Skeletal muscle satellite cell (primary cell): ENCODE measurements at regions not wholly inside any gene's neighbourhood (a gene's known extent, or its start where the extent isn't known, plus 50 kb on each side); places are given as distances from the start of the nearest gene placed in this dataset.

Experiments
- H3K27me3 ChIP-seq: 2 replicates; pipeline ENCODE4 v1.7.0; 2013; ENCODE audit warnings: low read length; ENCODE audit not compliant: control insufficient read depth, insufficient read depth
- H3K36me3 ChIP-seq: 2 replicates; pipeline ENCODE4 v1.7.0; 2013; ENCODE audit warnings: mild to moderate bottlenecking, control low read depth, low read length; ENCODE audit not compliant: insufficient read depth
- H3K4me1 ChIP-seq: 2 replicates; pipeline ENCODE4 v1.7.0; 2013; ENCODE audit warnings: low read length; ENCODE audit not compliant: control insufficient read depth, insufficient read depth
- H3K4me2 ChIP-seq: 2 replicates; pipeline ENCODE4 v1.7.0; 2013; ENCODE audit warnings: mild to moderate bottlenecking, low read length
- H3K4me3 ChIP-seq: 2 replicates; pipeline ENCODE4 v1.7.0; 2013; ENCODE audit warnings: low read length
- H3K9ac ChIP-seq: 2 replicates; pipeline ENCODE4 v1.7.0; 2013; ENCODE audit warnings: mild to moderate bottlenecking, low read depth, low read length, moderate library complexity
- H3K9me3 ChIP-seq: replicated peaks from 2 replicates; pipeline ENCODE4 v1.7.0; 2013; ENCODE audit warnings: mild to moderate bottlenecking, control low read depth, low read length

- no peak overlapping the region for H3K4me3 ChIP-seq
- no peaks in the 10 kb centered on the region for H3K4me1 ChIP-seq
- H3K36me3 ChIP-seq, result no peaks in the 10 kb centered on the region
- H3K9me3 ChIP-seq, result peaks cover 4% of the 10 kb centered on the region
- no peaks in the 10 kb centered on the region for H3K27me3 ChIP-seq
- H3K9ac ChIP-seq, result no peak overlapping the region
- H3K4me2 ChIP-seq, result no peak overlapping the region
These were observed 284.0 kb downstream of the DRD1 start for GRCh38 chr5:175159956-175160355.

- H3K9me3 ChIP-seq, result peaks cover 5% of the 10 kb centered on the region
- no peak overlapping the region for H3K4me3 ChIP-seq
- no peaks in the 10 kb centered on the region for H3K36me3 ChIP-seq
- no peaks in the 10 kb centered on the region for H3K4me1 ChIP-seq
- H3K27me3 ChIP-seq, result no peaks in the 10 kb centered on the region
- no peak overlapping the region for H3K4me2 ChIP-seq
- H3K9ac ChIP-seq, result no peak overlapping the region
These were observed 295.3 kb downstream of the DRD1 start for GRCh38 chr5:175148636-175149172.

- H3K9me3 ChIP-seq, result peaks cover 5% of the 10 kb centered on the region
- no peak overlapping the region for H3K4me3 ChIP-seq
- H3K4me2 ChIP-seq, result no peak overlapping the region
These were observed 297.2 kb downstream of the DRD1 start for GRCh38 chr5:175146733-175147132.

GRCh38 chr5:175141421-175141820, 302.6 kb downstream of the DRD1 start:
- Histone ChIP-seq H3K36me3 (no peaks in the 10 kb centered on the region), H3K9me3 (no peaks in the 10 kb centered on the region), H3K4me3 (no peak overlapping the region), H3K9ac (no peak overlapping the region), H3K4me1 (no peaks in the 10 kb centered on the region), H3K27me3 (no peaks in the 10 kb centered on the region), H3K4me2 (no peak overlapping the region)

More at GRCh38 chr5:175146733-175147132, 297.2 kb downstream of the DRD1 start:
- H3K9ac ChIP-seq, result no peak overlapping the region
- no peaks in the 10 kb centered on the region for H3K36me3 ChIP-seq
- no peaks in the 10 kb centered on the region for H3K27me3 ChIP-seq
- no peaks in the 10 kb centered on the region for H3K4me1 ChIP-seq

GRCh38 chr5:175133185-175133584, 310.8 kb downstream of the DRD1 start:
- peaks cover 4% of the 10 kb centered on the region for H3K9me3 ChIP-seq
- no peak overlapping the region for H3K4me2 ChIP-seq
- H3K36me3 ChIP-seq, result no peaks in the 10 kb centered on the region
- H3K4me1 ChIP-seq, result no peaks in the 10 kb centered on the region
- no peaks in the 10 kb centered on the region for H3K27me3 ChIP-seq
- H3K4me3 ChIP-seq, result no peak overlapping the region
- H3K9ac ChIP-seq, result no peak overlapping the region

DNA sequence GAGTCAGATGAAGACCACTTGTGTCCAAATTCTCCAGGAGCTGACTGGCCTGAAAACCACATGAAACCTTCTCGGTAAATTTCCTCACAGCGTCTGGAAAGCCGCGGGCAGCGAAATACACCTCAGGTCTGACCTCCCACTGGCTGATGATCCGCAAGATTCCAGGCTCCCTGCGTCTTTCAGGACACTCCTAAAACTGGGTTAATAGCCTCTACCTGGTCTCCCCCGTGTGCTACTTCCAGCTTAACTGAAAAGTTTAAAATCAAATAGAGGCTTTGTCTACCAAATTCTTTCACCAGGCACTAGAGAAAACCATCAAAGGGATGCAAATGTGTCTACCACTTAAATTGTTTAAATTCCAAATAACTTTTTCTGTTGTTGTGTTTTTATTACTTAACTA, 312.6 kb downstream of the DRD1 start:
- H3K4me2 ChIP-seq, result no peak overlapping the region
- H3K27me3 ChIP-seq, result no peaks in the 10 kb centered on the region
- no peak overlapping the region for H3K9ac ChIP-seq
- H3K36me3 ChIP-seq, result no peaks in the 10 kb centered on the region
- no peak overlapping the region for H3K4me3 ChIP-seq
- H3K9me3 ChIP-seq, result peaks cover 4% of the 10 kb centered on the region
- no peaks in the 10 kb centered on the region for H3K4me1 ChIP-seq

DNA sequence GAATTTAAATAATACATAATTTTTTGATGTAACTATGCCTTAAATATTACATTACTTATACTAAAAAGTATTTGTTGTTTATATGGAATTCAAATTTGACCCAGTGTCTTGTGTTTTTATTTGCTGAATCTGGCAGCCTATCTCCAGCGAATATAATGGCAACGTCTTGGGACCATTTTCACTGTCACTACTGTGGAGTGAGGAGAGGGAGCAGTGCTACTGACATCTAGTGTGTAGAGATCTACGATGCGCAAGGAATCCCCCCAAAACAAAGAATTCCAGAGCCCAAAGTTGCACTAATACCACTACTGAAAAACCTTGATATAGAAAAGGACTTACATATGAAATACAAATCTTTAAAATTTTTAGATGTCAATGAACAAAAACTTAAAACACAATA, 314.4 kb downstream of the DRD1 start:
- H3K36me3 ChIP-seq, result no peaks in the 10 kb centered on the region
- H3K9ac ChIP-seq, result no peak overlapping the region
- peaks cover 4% of the 10 kb centered on the region for H3K9me3 ChIP-seq
- no peaks in the 10 kb centered on the region for H3K4me1 ChIP-seq
- no peak overlapping the region for H3K4me3 ChIP-seq
- no peak overlapping the region for H3K4me2 ChIP-seq
- H3K27me3 ChIP-seq, result no peaks in the 10 kb centered on the region

DNA sequence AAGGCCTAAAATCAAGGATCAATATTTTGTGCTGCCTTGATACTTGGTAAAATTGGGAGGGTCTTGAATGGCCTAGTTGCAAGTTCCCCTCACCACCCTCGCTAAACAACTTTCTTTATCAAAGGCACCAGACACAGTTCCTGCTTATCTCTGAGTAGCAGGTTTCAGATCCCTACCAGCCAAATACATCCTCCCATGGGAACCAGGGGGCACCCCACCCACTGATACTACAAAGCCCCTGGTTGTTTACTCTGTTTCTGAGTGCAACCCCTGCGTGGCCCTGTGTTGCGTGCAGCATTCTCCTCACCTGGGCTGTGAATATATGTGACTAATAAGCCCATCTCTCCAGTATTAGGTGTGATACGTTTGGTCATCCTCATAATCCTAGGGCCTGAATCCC, 314.9 kb downstream of the DRD1 start:
- H3K9me3 ChIP-seq, result peaks cover 4% of the 10 kb centered on the region
- no peak overlapping the region for H3K4me3 ChIP-seq
- no peaks in the 10 kb centered on the region for H3K27me3 ChIP-seq
- no peak overlapping the region for H3K4me2 ChIP-seq
- no peaks in the 10 kb centered on the region for H3K4me1 ChIP-seq
- H3K36me3 ChIP-seq, result no peaks in the 10 kb centered on the region
- H3K9ac ChIP-seq, result no peak overlapping the region

DNA sequence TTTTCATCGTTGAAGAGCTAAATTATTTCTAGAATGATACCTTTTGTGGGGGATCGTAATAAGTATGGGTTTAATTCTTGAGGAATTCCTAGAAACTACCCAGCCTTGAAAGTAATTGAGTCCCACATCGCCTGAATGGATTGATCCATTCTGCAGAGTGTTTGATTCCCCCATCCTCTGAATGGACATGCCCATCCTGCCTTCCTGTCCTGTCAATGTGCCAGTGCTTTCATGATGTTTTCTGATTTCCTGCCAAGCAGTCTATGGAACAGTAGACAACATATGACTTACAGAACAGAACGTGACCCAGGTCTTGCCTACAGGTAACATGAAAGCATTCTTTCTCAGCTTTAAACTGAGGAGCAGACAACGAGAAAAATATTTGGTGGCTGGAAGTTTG, 319.2 kb downstream of the DRD1 start:
- no peaks in the 10 kb centered on the region for H3K27me3 ChIP-seq
- no peaks in the 10 kb centered on the region for H3K4me1 ChIP-seq
- no peak overlapping the region for H3K9ac ChIP-seq
- no peaks in the 10 kb centered on the region for H3K36me3 ChIP-seq
- H3K9me3 ChIP-seq, result peaks cover 3% of the 10 kb centered on the region
- H3K4me2 ChIP-seq, result no peak overlapping the region
- no peak overlapping the region for H3K4me3 ChIP-seq

DNA sequence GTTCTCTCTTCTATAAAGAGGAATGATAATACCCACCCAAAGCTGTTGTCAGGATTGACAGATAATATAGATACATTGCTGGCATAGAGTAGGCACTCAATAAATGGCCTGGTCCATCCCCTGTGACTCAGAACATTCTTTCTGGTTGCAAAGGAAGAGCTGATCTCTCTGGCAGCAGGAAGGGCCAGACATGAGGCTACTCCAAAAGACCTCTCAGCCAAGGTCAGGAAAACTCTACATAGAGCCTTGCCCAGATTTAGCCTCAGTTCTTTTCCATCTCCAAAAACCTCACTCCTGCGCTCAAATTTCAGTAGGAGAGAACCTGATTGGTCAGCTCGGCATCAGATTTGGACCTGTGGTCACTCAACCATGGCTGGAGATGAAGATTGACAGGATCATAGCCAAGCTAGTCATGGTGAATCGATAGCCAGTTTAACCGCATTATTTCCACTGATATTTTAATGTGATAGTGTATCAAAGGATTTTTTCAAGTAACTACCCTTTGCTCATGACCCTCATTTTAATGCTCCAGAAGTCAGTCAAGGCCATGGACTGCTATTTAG, 319.6 kb downstream of the DRD1 start:
- no peak overlapping the region for H3K4me2 ChIP-seq
- no peaks in the 10 kb centered on the region for H3K36me3 ChIP-seq
- H3K4me3 ChIP-seq, result no peak overlapping the region
- H3K4me1 ChIP-seq, result no peaks in the 10 kb centered on the region
- no peak overlapping the region for H3K9ac ChIP-seq
- H3K9me3 ChIP-seq, result peaks cover 3% of the 10 kb centered on the region
- H3K27me3 ChIP-seq, result no peaks in the 10 kb centered on the region

- no peaks in the 10 kb centered on the region for H3K36me3 ChIP-seq
- H3K27me3 ChIP-seq, result no peaks in the 10 kb centered on the region
- peaks cover 3% of the 10 kb centered on the region for H3K9me3 ChIP-seq
- no peak overlapping the region for H3K9ac ChIP-seq
- no peak overlapping the region for H3K4me2 ChIP-seq
- no peak overlapping the region for H3K4me3 ChIP-seq
- H3K4me1 ChIP-seq, result no peaks in the 10 kb centered on the region
These were observed 320.4 kb downstream of the DRD1 start for GRCh38 chr5:175123542-175123941.

GRCh38 chr5:175121457-175121856, 322.5 kb downstream of the DRD1 start:
- peaks cover 5% of the 10 kb centered on the region for H3K9me3 ChIP-seq
- no peak overlapping the region for H3K9ac ChIP-seq

More at GRCh38 chr5:175121457-175121856, 322.5 kb downstream of the DRD1 start:
- no peak overlapping the region for H3K4me3 ChIP-seq
- H3K36me3 ChIP-seq, result no peaks in the 10 kb centered on the region
- H3K4me2 ChIP-seq, result no peak overlapping the region
- H3K4me1 ChIP-seq, result no peaks in the 10 kb centered on the region
- no peaks in the 10 kb centered on the region for H3K27me3 ChIP-seq
